MCF 10A (cell line): ENCODE measurements at regions not wholly inside any gene's neighbourhood (a gene's known extent, or its start where the extent isn't known, plus 50 kb on each side); places are given as distances from the start of the nearest gene placed in this dataset.

Experiments used
- BruUV-seq: library from RNA; stranded (reverse); fragments of 400-500 nt; replicated peaks from 2 replicates; lab custom pipeline; 2021; lab: Mats Ljungman, UMichigan
- CTCF ChIA-PET: fragments of 300-600 bp; sonication (Branson Sonifier 250); formaldehyde crosslinking; extraction: SDS; loops from one replicate; lab custom pipeline; 2021; ENCODE audit warnings: antibody characterized with exemption, inconsistent platforms; lab: Yijun Ruan, JAX
- POLR2A ChIA-PET: fragments of 300-600, 350-650 bp; sonication (Branson Sonifier 250); formaldehyde crosslinking; extraction: SDS; loops from one replicate; lab custom pipeline; 2020; ENCODE audit warnings: antibody characterized with exemption, inconsistent platforms; lab: Yijun Ruan, JAX
- DNase-seq: peaks from one replicate; pipeline ENCODE4 v3.0.0-alpha.2; 2018; ENCODE audit not compliant: unreplicated experiment
- H3K27ac Mint-ChIP-seq: one replicate; pipeline ENCODE4 v1.8.0; 2022; ENCODE audit warnings: mild to moderate bottlenecking, low read depth, mixed read lengths; ENCODE audit not compliant: unreplicated experiment
- H3K27me3 Mint-ChIP-seq: one replicate; pipeline ENCODE4 v1.8.0; 2022; ENCODE audit warnings: mixed read lengths; ENCODE audit not compliant: insufficient read depth, unreplicated experiment
- H3K36me3 Mint-ChIP-seq: one replicate; pipeline ENCODE4 v1.8.0; 2022; ENCODE audit warnings: mild to moderate bottlenecking, moderate library complexity, mixed read lengths; ENCODE audit not compliant: insufficient read depth, unreplicated experiment
- H3K4me1 Mint-ChIP-seq: one replicate; pipeline ENCODE4 v1.8.0; 2022; ENCODE audit warnings: mixed read lengths; ENCODE audit not compliant: insufficient read depth, unreplicated experiment
- H3K4me3 Mint-ChIP-seq: one replicate; pipeline ENCODE4 v1.8.0; 2022; ENCODE audit warnings: mild to moderate bottlenecking, moderate library complexity, mixed read lengths; ENCODE audit not compliant: unreplicated experiment
- H3K9me3 Mint-ChIP-seq: one replicate; pipeline ENCODE4 v1.8.0; 2022; ENCODE audit warnings: mixed read lengths; ENCODE audit not compliant: unreplicated experiment
- CTCF ChIP-seq: fragments of 200-600 bp; IDR thresholded peaks from one replicate; pipeline ENCODE4 v1.8.0; 2022; ENCODE audit warnings: antibody characterized with exemption, mild to moderate bottlenecking; ENCODE audit not compliant: unreplicated experiment
- intact Hi-C: fragments of 100-400 bp; cut with micrococcal nuclease; formaldehyde crosslinking; loops from 2 replicates; pipeline ENCODE4 v1.14.1; 2022

- DNase-seq: peak; percentile 95
- Mint-ChIP-seq H3K27ac (peak overlapping the region; percentile 32), H3K4me3 (no peak overlapping the region), H3K36me3 (peaks cover 9% of the 10 kb centered on the region), H3K9me3 (no peaks in the 10 kb centered on the region), H3K4me1 (peaks cover 75% of the 10 kb centered on the region), H3K27me3 (no peaks in the 10 kb centered on the region)
- BruUV-seq: no TSS peak
- intact Hi-C loops: no loop called here
- POLR2A ChIA-PET: interaction anchor here (0.7 to 1.8 kb wide), 6 partner anchors 10 to 205 kb away, joined by 3 to 11 read pairs (median 4); no protein-coding TSS in a partner anchor
- CTCF ChIA-PET: interaction anchor here (0.6 to 1.6 kb wide), 10 partner anchors 15 to 423 kb away, joined by 3 to 8 read pairs (median 4); no protein-coding TSS in a partner anchor
- no peak for TF ChIP-seq CTCF
Measured at GRCh38 chr2:46850742-46851141, 64.9 kb downstream of the MCFD2 start.

- Mint-ChIP-seq H3K4me3 (no peak overlapping the region), H3K4me1 (peaks cover 69% of the 10 kb centered on the region), H3K27me3 (no peaks in the 10 kb centered on the region), H3K27ac (peak overlapping the region; percentile 70), H3K36me3 (peaks cover 4% of the 10 kb centered on the region), H3K9me3 (no peaks in the 10 kb centered on the region)
- DNase-seq: peak; percentile 34
- TF ChIP-seq CTCF: no peak
- no TSS peak for BruUV-seq
- ChIA-PET CTCF (interaction anchor here (0.6 to 1.6 kb wide), 10 partner anchors 16 to 423 kb away, joined by 3 to 8 read pairs (median 4); no protein-coding TSS in a partner anchor), POLR2A (interaction anchor here (0.9 to 1.8 kb wide), 5 partner anchors 9 to 204 kb away, joined by 3 to 11 read pairs (median 4); no protein-coding TSS in a partner anchor)
- intact Hi-C loops: no loop called here
Measured at GRCh38 chr2:46849721-46850556, 65.7 kb downstream of the MCFD2 start.

GRCh38 chr2:46849046-46849715 is 66.4 kb downstream of the MCFD2 start:
- Mint-ChIP-seq H3K36me3 (no peaks in the 10 kb centered on the region), H3K27ac (peak overlapping the region; percentile 70), H3K4me1 (peaks cover 62% of the 10 kb centered on the region), H3K9me3 (no peaks in the 10 kb centered on the region), H3K27me3 (no peaks in the 10 kb centered on the region), H3K4me3 (peak overlapping the region; percentile 47)
- ChIA-PET POLR2A (interaction anchor here (1.8 to 3.2 kb wide), 3 partner anchors 11 to 25 kb away, joined by 6 to 31 read pairs (median 7); no protein-coding TSS in a partner anchor), CTCF (no interaction called here)
- TF ChIP-seq CTCF: no peak
- no TSS peak for BruUV-seq
- peak; percentile 67 for DNase-seq
- intact Hi-C loops: no loop called here

- Mint-ChIP-seq H3K4me3 (peak overlapping the region; percentile 47), H3K27me3 (no peaks in the 10 kb centered on the region), H3K27ac (peak overlapping the region; percentile 70), H3K4me1 (peaks cover 58% of the 10 kb centered on the region), H3K36me3 (no peaks in the 10 kb centered on the region), H3K9me3 (no peaks in the 10 kb centered on the region)
- ChIA-PET POLR2A (interaction anchor here (0.8 to 3.2 kb wide), 6 partner anchors 9 to 203 kb away, joined by 3 to 31 read pairs (median 8); no protein-coding TSS in a partner anchor), CTCF (interaction anchor here (0.5 to 1.9 kb wide), 2 partner anchors 27 to 1024 kb away, joined by 3 to 5 read pairs; no protein-coding TSS in a partner anchor)
- intact Hi-C loops: no loop called here
- no peak for TF ChIP-seq CTCF
- no peak for DNase-seq
- no TSS peak for BruUV-seq
Measured at GRCh38 chr2:46848447-46848846, 67.2 kb downstream of the MCFD2 start.
